Right kidney (tissue), 1 donor: ENCODE measurements at regions not wholly inside any gene's neighbourhood (a gene's known extent, or its start where the extent isn't known, plus 50 kb on each side); places are given as distances from the start of the nearest gene placed in this dataset.
"Not testable (repeated sequence)": the region's sequence is repeated elsewhere in the genome, so short reads cannot be mapped to it uniquely, and the experiment has no call there.

Experiments
- DNase-seq: peaks from one replicate; pipeline ENCODE4 v3.0.0-alpha.2; 2016

DNA sequence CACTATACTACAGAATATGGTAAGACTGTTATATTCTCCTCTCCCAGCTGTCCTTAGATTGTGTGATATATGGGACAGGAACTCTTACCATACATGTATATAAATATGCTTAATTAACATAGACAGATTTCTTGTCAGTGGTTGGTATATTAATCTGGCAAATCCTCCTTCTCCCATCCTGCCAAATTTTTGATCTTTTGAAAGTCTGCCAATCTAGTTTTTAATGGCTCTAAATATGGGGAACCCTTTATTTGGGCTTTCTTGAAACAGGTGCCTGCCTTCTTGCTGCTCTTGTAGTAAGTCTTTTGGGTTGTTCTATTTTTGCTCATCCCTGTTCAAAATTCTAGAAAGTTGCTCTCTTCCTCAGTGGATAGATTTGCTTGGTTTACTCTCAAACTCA is 63.5 kb downstream of the SPATA31D1 start:
- no peak for DNase-seq

DNA sequence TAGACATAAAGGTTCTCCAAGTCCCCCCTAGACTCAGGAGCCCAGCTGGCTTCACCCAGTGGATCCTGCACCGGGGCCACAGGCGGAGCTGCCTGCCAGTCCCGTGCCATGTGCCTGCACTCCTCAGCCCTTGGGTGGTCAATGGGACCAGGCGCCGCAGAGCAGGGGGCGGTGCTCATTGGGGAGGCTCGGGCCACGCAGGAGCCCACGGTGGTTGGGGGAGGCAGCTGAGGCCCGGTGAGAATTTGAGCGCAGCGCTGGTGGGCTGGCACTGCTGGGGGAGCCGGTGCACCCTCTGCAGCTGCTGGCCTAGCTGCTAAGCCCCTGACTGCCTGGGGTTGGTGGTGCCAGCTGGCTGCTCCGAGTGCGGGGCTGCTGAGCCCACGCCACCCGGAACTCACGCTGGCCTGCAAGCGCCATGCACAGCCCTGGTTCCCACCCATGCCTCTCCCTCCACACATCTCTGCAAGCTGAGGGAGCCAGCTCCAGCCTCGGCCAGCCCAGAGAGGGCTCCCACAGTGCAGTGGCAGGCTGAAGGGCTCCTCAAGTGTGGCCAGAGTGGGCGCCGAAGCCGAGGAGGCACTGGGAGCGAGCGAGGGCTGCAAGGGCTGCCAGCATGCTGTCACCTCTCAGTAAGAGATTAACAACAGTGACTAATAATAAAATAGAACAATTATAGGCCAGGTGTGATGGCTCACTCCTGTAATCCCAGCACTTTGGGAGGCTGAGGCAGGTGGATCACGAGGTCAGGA is 65.9 kb downstream of the SPATA31D1 start:
- no peak for DNase-seq

DNA sequence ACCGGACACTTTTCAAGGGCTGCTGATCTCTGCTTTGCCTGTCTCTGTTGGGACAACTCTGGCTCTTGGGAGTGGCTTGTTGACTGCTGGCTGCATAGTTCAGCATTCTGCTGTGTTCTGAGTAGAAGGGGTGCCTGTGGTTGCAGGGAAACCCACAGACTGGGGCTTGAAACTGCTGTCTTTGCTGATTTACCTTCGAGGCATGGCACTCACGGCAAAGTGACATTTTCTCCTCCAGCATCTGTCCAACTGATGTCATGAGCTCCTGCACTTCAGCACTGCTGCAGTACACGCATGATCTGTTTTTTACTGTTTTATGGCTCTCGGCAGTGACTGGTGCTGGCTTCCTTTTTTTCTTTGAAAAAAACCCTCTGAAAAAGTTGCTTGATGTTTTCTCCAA is 69.2 kb downstream of the SPATA31D1 start:
- no peak for DNase-seq

DNA sequence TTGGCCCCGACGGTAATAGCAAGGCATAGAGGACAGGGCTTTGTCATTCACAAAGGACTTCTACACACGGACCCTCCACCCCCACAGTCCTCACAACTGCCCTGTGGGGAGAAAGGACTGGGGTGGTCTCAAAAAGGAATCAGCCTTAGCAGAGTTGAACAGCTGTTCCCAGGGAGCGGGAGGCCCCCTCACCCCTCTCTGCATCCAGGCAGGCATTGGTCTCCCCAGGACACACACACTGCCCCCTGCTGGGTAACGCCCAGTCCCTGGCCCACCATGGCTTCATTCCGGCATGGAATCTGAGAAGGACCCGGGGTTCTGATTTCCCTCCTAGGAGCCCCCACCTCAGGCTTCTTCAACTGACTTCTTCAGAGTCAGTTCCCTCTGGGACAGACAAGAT is 73.2 kb downstream of the SPATA31D1 start:
- DNase-seq = not testable (repeated sequence)

DNA sequence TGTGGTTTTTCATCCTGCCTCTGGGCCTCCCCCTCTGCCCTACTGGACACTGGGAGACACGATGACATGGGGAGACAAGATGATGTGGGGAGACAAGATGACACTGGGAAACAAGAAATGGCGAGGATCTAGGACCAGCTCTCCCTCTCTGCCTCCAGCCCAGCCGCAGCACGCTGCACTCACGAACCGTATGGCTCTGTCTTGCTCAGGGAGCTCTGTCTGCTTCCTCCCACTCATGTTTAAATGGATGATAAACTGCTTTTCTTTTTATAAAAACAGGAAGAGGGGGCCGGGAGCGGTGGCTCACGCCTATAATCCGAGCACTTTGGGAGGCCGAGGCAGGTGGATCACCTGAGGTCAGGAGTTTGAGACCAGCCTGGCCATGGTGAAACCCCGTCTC is 73.7 kb downstream of the SPATA31D1 start:
- DNase-seq = no peak

DNA sequence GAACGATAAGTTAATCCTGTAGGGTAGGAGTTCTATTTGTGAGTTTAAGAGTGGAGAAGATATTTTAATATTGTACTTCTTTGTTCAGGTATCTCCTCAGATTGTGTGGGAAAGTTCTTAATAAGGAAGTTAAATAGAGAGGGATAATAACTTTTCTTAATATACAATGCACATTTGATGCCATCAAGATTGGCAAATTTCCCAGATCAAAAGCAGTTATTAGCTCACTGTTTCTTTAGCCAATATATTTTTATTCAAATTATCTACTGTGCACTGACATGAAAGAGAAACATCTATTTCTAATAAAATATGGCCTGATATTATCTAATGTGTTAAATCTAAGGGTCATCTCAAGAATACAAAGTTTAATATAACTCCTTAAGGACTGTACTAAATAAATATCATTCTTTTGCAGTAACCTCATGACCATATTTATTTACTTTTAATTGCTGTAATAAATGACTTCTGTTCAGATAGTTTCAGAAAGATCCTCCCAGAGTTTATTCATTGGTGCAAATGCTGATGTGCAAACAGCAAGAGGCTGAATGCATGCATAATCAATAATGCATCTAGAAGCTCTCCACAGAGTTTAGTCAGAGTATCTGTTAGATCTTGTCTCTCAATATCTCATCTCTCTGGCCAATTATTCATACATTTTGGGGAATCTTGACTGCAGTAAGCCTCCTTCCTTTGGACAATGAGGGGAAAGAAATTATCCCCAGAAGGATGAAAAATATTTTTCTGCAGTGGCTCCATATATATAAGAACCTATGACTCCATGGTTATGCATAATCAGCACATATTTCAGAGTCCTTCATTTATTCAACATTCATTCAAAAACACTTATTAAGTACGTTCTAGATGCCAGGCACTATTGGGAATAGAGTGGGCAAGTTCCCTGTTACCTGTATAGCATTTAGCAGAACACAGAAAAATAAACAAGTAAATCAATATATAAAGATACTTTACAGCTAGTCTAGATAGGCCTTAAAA is 85.3 kb downstream of the SPATA31D1 start:
- no peak for DNase-seq

DNA sequence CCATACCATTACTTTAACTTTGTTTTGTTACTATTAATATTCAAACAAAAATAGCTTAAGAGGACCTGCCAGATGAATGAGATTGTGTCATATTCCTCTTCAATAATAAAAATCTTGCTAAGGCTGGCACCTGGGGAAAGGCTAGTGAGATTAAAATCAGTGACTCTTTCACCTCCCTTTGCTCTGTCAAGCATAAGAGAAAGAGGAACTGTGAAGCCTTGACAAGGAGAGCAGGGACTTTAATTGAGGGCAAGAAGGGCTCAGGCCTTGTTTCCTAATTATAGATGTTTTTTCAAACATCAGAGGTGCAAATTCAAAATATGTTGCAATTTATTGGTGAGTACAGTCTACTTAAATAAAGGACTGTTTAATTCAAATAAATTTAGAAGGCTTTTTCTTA is 91.7 kb downstream of the SPATA31D1 start:
- no peak for DNase-seq

DNA sequence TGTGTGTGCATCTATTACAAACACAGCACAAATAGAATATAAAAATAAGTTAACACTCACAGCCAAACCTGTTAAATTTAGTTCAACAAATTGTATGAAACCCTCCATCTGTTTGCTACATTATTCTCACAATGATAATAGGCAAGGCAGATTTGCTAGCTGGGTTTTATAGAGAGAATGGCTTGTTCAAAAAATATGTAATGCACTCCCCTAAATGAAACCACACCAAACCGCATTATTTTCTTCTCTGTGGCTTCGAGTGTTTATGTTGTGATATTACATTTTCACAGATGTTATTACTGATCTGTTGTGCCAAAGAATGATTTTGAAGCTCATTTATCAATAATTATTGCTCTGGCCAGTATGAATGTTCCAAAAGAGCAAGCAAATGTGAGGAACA is 92.9 kb downstream of the SPATA31D1 start:
- no peak for DNase-seq

DNA sequence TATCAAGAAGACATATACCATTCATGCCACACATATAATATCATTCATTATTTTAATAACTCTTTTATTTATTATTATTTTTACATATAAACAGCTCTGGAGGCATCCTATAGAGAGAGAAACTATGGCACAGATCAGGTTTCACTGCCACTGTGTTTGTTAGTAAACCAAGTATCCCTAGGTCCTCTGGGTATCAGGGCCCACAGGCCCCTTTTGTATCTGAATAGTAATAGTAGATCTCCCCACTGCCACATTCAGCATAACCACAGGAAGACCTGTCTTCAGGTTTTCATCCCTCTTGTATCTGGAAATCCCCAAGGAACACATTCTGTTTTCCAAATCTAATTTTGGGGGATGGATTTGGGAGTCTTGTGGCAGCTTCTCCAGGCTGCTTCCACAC is 94.0 kb downstream of the SPATA31D1 start:
- DNase-seq = no peak

DNA sequence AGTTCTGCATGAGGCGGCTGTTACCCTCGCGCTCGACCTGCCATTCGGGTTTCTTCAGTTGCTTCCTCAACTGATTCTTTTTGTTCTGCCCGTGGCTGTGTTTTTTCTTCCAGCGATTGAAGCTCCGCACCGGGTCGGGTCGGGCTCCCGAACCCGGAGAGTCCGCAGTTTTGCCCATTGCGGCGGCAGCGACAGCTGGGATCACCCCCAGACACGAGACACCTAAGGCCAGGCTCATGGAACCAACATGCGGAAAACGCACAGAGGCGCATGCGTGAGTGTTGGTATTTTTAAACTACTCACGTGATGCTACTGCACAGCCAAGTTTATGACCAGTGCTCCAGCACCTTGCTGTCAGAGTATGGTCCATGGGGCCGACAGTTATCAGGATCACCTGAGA is 100.0 kb downstream of the SPATA31D1 start:
- no peak for DNase-seq

DNA sequence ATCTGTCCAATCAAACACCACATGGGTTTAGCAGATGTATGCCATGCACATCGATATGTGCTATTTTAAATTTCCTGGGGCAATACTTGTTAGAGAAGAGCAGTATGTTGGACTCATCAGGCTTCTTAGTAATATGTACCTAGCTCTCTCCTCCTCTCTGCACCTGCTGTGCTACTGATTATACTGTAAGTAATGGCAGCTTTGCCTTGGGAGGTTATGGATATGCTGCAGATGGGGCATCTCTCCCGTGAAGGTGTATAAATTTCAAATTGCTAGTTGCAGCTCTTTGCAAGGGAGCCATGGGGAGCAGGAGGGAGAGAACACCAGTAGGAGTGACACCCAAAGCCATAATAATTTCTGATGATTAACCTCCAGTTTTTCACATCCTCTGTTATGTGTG is 101.5 kb downstream of the SPATA31D1 start:
- DNase-seq = no peak

DNA sequence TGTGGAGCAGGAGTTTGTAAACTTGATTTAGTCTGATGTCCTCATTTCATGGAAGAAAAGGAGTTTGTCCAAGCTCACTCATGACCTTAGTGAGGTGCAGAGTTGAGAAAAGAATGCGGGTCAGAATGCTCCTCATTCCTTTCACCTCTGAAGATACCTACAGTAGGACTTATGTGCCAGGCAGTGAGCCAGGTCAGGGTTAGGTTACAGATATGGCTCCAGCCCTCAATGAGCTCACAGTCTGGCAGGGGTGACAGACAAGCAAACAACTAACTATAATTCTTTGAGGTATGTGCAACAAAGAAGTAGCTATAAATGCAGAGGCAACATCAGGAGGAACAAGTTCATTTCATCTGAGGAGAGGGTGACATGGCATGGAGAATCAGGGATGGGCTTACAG is 102.5 kb downstream of the SPATA31D1 start:
- DNase-seq = no peak

DNA sequence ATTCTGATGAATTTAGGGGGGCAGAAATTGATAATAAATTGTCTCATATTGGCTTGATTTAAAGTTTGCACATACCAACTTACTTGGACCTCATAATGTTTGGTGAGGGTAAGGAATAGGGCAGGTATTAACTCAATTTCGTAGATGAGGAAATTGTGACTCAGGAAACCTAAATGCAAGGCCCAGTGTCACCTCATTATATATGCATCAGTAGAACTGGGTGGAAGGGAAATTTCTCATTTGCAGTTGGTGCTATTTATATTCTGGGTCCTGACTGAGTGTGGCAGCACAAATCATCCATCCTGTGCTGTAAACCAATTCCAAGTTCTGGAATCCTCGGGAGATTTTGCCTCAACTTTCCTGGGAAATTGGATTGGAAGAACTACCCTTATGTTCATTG is 103.0 kb downstream of the SPATA31D1 start:
- no peak for DNase-seq

DNA sequence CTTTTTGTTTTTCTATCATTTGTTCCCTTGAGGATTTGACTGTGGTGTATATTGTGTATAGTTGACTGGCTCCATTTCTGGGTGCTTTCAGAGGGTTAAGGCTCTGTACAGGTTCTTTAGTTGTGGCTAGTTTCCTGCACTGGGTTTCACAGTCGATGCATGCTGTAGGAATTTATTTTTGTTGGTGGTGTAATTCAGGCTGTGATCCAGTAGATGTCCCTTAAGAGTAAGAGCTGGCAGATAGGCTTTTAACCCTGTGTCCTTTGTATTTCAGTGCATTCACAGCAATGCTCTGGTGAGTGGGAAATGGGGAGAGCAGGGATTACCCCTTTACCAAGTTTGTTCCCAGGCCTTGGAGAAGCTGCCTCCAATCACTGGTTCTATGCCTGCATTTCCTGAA is 112.9 kb downstream of the SPATA31D1 start:
- no peak for DNase-seq

DNA sequence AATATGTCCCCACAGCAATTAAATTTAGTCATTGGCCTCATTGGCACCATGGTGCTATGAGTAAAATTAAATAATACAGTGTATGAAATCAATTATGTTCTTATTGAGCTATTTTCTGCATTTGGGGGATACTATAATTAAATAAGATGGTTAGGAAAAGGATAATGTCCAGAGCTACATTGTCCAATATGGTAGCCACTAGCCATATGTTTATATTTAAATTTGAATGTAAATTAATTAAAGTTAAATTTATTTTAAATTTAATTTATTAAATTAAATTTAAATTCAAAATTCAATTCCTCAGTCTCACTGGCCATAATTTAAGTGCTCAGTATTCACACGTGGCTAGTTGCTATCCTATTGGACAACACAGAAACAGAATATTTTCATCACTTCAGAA is 115.7 kb downstream of the SPATA31D1 start:
- DNase-seq = no peak

DNA sequence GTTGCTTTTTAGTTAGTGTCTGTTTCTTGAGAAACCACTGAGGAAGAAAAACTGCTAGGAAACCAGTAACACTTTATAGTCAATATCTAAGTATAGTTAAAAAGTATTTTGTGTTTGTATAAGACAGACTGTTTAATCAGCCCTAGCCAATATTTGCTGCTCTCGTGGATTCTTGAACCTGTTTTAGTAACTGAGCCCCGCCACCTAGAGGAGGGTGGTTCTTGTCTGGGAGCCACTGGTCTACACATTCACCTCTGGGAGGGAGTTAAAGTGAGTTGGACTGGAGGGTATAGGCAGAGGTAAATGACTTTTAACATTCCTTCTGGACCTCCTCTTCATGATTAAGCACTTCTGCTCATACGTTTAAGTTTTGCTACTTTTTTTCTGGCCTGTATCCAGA is 117.2 kb downstream of the SPATA31D1 start:
- no peak for DNase-seq

DNA sequence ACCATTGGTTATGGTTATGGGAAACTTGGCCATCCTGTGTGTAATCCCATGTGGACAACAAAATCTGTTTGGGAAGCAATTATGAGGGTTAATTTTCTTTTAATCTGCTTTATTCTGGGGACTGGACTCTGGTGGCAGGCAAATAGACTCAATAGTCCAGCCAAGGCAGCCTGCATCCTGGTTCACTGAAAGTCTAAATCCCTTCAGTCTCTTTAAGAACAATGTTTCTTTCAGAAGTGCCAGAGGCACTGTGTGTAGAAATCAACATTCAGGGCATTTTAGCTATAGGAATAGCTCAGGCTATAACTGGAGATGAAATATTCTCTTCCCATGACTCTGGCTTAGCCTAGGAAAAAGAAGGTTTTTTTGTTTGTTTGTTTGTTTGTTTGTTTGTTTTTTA is 118.0 kb downstream of the SPATA31D1 start:
- DNase-seq = no peak

DNA sequence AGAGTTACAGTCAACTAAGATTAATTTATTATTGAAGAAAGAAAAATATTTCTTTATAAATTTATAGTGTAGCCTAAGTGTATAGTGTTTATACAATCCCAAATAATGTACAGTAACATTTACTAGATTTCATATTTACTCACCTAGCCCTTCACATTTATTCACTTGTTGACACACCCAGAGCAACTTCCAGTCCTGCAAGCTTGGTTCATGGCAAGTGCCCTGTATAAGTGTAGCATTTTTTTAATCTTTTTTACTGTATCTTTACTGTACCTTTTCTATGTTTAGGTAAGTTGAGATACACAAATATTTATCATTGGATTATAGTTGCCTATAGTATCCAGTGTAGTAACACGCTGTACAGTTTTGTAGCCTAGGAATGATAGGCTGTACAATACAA is 119.9 kb downstream of the SPATA31D1 start:
- DNase-seq = no peak

DNA sequence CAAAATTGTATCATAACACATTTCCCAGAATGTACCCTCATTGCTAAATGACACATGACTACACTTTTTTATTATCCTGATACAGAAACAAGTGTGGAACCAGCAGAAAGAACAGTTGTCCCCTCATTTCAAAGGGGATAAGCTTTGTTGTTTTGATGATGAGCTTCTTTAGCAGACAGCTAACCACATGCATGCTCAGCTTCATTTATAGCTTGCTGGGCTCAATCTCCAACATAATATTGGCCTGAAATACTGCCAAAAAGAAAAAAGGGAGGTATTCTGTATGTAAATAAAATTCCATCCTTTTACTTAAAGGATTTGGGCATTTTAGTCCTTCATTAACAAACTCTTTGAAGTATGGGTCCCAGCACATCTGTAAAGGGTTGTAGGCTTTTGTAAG is 120.4 kb downstream of the SPATA31D1 start:
- no peak for DNase-seq

DNA sequence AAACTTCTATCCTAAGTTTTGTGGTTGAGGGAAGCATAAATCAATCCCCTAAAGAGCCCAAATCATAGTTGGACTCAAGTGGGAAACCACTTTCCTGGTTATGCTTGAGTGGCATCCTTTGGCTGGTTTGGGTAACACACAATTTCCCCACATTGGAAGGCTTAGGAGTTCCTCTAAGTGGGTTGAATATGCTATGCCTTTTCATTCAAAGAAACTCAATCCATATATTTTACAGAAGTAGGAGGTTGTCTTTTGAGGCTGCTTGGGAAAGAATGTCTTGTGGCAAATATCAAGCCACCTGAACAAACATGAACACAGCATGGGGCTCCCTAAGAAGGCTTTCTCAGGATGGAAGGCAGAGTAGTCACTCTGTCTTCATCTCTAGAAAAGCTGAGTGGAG is 121.1 kb downstream of the SPATA31D1 start:
- no peak for DNase-seq

DNA sequence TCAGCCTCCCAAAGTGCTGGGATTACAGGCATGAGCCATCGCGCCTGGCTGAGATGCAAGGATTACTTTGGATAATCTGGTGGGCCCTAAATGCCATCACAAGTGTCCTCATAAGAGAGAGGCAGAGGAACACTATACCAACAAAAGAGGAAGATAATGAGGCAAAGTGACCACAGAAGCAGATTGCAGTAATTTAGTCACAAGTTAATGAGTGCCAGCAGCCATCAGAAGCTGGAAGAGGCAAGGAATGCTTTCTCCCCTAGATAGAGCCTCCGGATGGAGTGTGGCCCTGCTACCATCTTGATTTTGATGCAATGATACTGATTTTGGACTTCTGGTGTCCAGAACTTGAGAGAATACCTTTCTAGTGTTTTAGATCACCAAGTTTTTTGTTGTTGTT is 122.3 kb downstream of the SPATA31D1 start:
- no peak for DNase-seq

DNA sequence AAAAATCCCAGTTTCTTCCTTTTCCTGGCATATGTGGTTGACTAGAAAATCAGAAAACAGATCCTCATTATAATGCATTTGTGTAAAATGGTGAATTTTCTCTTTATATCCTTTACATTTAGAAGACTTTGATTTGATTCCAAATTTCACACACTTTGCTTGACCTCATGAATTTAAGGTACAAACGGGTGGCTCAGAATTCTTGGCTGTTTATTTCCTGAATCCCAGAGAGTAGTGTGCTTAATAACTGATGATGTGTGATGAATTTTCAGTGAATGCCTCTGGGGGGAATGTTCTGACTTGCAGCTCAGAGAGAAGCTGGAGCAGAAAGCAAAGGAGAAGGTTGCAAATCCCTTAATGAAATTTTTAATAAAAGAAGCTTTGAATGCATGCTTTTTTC is 126.8 kb downstream of the SPATA31D1 start:
- no peak for DNase-seq

DNA sequence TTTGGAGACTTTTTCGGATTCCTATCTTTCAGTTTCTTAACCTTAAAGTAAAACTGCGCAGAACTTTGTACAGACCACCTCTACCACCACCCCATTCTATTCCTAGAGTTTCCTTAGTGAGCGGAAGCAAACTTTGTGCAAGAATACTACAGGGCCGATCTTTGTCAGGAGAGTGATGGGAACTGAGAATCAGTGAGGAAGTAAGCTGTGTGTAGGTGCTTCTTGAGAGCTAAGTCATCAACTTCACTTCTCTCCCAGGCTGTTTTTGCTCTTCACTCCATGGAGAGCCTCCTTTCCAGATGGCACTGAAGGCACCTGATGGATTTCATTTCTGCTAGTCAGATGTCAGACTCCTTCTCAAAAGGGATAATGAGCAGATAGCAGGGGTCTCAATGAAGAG is 127.3 kb downstream of the SPATA31D1 start:
- DNase-seq = no peak

DNA sequence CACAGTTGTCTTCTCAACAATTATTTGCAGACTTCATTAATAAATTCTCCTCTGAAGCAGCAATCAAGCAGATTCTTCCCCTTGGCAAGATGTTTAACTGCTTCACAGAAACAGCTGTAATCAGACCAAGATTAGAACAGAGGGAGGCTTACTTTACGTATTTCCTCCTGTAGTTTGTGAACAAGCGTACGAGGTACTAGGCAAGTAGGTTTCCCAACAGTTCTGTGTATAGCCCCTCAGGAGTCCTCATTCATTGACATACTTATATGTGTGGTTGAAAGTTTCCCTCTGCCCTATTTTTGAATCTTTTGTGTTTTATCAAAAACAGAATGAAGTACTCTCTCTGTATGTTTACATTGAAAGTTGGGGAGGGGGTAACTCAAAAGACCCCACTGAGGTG is 128.0 kb downstream of the SPATA31D1 start:
- DNase-seq = no peak
